HepG2 (cell line): ENCODE measurements at regions not wholly inside any gene's neighbourhood (a gene's known extent, or its start where the extent isn't known, plus 50 kb on each side); places are given as distances from the start of the nearest gene placed in this dataset.

ENCODE experiments used
- ATF7 ChIP-seq, 2 experiments: fragments of 450-650 bp in 1 of 2; sonication (generic) in 1 of 2; formaldehyde crosslinking in 1 of 2; IDR thresholded peaks; 2 replicates each; pipeline versions ENCODE4 v1.4.0 to v1.6.1; 2016 to 2020; ENCODE audit warnings: antibody characterized with exemption in 1 of 2, mild to moderate bottlenecking in 1 of 2, missing genetic modification reagents in 1 of 2
- HMGXB4 ChIP-seq, 2 experiments: sonication (generic) in 1 of 2; formaldehyde crosslinking in 1 of 2; IDR thresholded peaks; 2 replicates each; pipeline versions ENCODE4 v1.4.0 to v1.6.1; 2018 to 2020; ENCODE audit warnings: missing genetic modification reagents in 2 of 2, borderline replicate concordance in 1 of 2, low read depth in 1 of 2, mild to moderate bottlenecking in 1 of 2, missing biosample characterization in 1 of 2
- NCOA5 ChIP-seq: sonication (generic); formaldehyde crosslinking; IDR thresholded peaks from 2 replicates; pipeline ENCODE4 v1.4.0; 2020; ENCODE audit warnings: missing genetic modification reagents
- NFIC ChIP-seq: IDR thresholded peaks from 2 replicates; pipeline ENCODE4 v1.6.1; 2012; ENCODE audit warnings: mild to moderate bottlenecking, low read length, inconsistent platforms
- POLR2A ChIP-seq, 2 experiments: IDR thresholded peaks; 2 replicates each; pipeline ENCODE4 v1.6.1; 2011; ENCODE audit warnings: low read depth in 2 of 2, low read length in 2 of 2, mild to moderate bottlenecking in 1 of 2, moderate library complexity in 1 of 2; ENCODE audit not compliant: insufficient read depth in 1 of 2
- POLR2AphosphoS5 ChIP-seq: IDR thresholded peaks from 2 replicates; pipeline ENCODE4 v1.6.1; 2012; ENCODE audit warnings: low read depth, low read length
- RXRA ChIP-seq: sonication (generic); formaldehyde crosslinking; IDR thresholded peaks from 2 replicates; pipeline ENCODE4 v1.5.1; 2020; ENCODE audit warnings: missing genetic modification reagents
- SALL2 ChIP-seq: sonication (generic); formaldehyde crosslinking; IDR thresholded peaks from 2 replicates; pipeline ENCODE4 v1.8.1; 2023; ENCODE audit warnings: mild to moderate bottlenecking, missing genetic modification reagents, inconsistent platforms
- ZBTB42 ChIP-seq: sonication (generic); formaldehyde crosslinking; IDR thresholded peaks from 2 replicates; pipeline ENCODE4 v1.5.0; 2020; ENCODE audit warnings: mild to moderate bottlenecking, missing genetic modification reagents
- ZFX ChIP-seq: sonication (generic); formaldehyde crosslinking; IDR thresholded peaks from 2 replicates; pipeline ENCODE4 v1.4.0; 2020; ENCODE audit warnings: mild to moderate bottlenecking, low read depth, missing genetic modification reagents, moderate library complexity

GRCh38 chr1:37096523-37096922 lies 62.2 kb upstream of the GRIK3 start:
- TF ChIP-seq ZBTB42 (CRISPR knock-in tag) (no peak), ATF7 (IDR thresholded peaks at IDR 0.05) (no peak), ATF7 (CRISPR knock-in tag; IDR thresholded peaks at IDR 0.05) (no peak), SALL2 (CRISPR knock-in tag) (no peak), ZFX (no peak), NCOA5 (CRISPR knock-in tag) (no peak), POLR2AphosphoS5 (no peak), POLR2A (IDR thresholded peaks at IDR 0.05; ENCODE audit: insufficient read depth in 1 of 2, low read depth in 2 of 2, low read length in 2 of 2) (no peak), NFIC (no peak), HMGXB4 (CRISPR knock-in tag; IDR thresholded peaks at IDR 0.05; ENCODE audit: borderline replicate concordance in 1 of 2, low read depth in 1 of 2) (no peak), RXRA (CRISPR knock-in tag) (no peak)
